BE2C (cell line): ENCODE measurements at regions not wholly inside any gene's neighbourhood (a gene's known extent, or its start where the extent isn't known, plus 50 kb on each side); places are given as distances from the start of the nearest gene placed in this dataset.

ENCODE experiments used
- DNase-seq: peaks from one replicate; pipeline ENCODE4 v3.0.0-alpha.2; 2020
- H3K27me3 ChIP-seq: fragments of 250-450 bp; sonication (Bioruptor Pico); 2 replicates; pipeline ENCODE4 v1.5.1; 2020; ENCODE audit warnings: mild to moderate bottlenecking
- H3K36me3 ChIP-seq: fragments of 250-450 bp; sonication (Bioruptor Pico); 2 replicates; pipeline ENCODE4 v1.5.1; 2020; ENCODE audit warnings: mild to moderate bottlenecking
- H3K4me1 ChIP-seq: fragments of 250-450 bp; sonication (Bioruptor Pico); 2 replicates; pipeline ENCODE4 v1.5.1; 2020
- H3K4me3 ChIP-seq: 2 replicates; pipeline ENCODE4 v1.5.1; 2011; ENCODE audit warnings: low read depth, low read length
- H3K9me3 ChIP-seq: fragments of 250-450 bp; sonication (Bioruptor Pico); 2 replicates; pipeline ENCODE4 v1.5.1; 2020
- TF ChIP-seq, protein P1 (sequence below): IDR thresholded peaks from 2 replicates; pipeline ENCODE4 v1.5.1; 2012; ENCODE audit warnings: mild to moderate bottlenecking, low read depth, low read length

DNA sequence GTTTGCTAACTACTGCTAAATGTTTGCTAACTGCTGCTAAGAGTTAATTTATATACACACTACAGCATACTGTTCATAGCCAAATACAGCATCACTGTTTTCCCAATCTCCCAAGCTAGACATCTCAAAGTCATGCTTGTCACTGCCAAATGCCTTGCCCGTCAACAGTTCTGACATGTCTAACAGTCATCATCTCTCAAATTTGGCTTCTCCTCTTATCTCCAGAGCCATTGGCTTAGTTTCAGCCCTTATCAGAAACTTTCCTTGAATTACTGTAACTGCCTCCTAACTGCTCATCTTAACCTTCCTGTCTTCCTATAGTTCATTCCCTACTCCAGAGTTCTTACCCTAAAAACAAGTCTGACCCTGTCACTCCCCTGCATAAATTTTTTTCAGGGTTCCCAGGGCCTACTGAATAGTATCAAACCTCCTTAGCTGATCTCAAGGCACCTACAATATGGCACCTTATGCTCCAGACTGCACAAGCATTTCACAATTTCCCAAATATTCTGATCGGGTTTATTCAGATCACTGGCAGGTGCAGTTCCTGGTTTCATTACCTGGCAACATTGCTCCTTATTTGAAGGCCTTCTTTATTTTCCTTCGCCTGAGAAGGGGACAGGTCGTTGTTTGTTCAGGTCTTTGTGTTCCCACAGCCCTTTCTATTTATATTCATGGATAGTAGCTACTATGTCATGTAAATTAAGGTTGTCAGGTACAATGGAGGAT is 55.9 kb upstream of the ANKRD55 start:
- peak; percentile 28 for DNase-seq
- Histone ChIP-seq H3K27me3 (no peaks in the 10 kb centered on the region), H3K36me3 (no peaks in the 10 kb centered on the region), H3K9me3 (no peaks in the 10 kb centered on the region), H3K4me3 (no peak overlapping the region), H3K4me1 (peaks cover 29% of the 10 kb centered on the region)
- TF ChIP-seq, protein P1, sequence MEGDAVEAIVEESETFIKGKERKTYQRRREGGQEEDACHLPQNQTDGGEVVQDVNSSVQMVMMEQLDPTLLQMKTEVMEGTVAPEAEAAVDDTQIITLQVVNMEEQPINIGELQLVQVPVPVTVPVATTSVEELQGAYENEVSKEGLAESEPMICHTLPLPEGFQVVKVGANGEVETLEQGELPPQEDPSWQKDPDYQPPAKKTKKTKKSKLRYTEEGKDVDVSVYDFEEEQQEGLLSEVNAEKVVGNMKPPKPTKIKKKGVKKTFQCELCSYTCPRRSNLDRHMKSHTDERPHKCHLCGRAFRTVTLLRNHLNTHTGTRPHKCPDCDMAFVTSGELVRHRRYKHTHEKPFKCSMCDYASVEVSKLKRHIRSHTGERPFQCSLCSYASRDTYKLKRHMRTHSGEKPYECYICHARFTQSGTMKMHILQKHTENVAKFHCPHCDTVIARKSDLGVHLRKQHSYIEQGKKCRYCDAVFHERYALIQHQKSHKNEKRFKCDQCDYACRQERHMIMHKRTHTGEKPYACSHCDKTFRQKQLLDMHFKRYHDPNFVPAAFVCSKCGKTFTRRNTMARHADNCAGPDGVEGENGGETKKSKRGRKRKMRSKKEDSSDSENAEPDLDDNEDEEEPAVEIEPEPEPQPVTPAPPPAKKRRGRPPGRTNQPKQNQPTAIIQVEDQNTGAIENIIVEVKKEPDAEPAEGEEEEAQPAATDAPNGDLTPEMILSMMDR: no peak

DNA sequence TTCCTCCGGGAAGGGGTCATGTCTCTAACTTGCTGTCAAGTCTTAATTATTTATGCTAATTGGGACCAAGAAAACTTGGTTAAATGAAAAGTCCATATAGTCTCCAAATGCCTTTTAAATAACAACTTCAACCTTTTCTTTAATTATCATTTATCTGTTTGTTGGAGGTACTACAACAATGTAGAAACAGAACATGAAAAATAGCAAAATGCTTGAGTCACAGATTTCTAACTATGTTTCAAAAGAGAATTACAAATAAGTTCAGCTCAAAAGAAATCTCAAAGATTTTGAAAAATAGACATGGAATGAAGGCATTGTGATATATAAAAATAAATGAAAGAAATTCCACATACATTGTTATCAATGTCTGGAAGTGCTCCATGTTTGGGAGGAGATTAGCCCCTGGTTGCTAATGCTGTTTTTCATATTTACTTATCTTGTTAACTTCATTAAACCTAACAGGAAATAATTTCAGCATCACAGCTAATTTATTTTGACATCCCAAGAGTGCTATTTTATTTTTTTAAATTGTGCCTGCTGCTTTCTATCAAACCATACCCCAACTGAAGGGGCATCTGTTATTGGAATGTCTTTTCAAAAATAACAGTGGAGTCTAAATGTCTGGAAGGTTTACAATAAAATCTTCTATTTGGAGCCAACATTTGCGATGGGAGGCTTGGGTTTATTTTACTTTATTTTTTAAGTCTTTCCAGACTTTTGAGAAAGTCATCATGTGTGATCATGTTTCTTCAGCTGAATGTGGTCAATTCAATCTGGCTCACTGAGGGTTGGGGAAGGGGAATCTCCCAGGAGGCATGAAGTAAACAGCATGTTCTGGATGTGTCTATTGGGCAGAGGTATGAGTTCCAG is 53.1 kb upstream of the ANKRD55 start:
- DNase-seq: peak; percentile 29
- Histone ChIP-seq H3K36me3 (no peaks in the 10 kb centered on the region), H3K9me3 (no peaks in the 10 kb centered on the region), H3K4me3 (no peak overlapping the region), H3K4me1 (peaks cover 29% of the 10 kb centered on the region), H3K27me3 (no peaks in the 10 kb centered on the region)
- TF ChIP-seq, protein P1: no peak

DNA sequence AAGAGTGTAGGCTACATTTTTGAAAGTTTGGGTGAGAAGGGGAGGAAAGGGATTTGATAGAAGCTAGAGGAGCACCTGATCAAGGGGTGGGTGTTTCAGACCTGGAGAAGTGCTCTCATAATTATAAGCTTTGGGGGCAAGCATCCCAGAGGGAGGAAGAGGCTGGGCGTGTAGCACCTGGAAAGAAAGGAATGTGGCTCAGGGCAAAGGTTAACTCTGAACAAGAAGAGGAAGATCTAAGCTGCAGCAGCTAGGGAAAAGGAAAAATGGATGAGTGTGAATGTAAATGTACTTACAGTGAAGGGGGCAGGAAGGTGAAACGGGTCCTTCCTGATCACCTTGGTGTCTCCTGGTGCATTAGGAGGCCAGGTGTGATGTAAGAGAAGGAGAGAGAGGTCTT is 49.8 kb upstream of the ANKRD55 start:
- TF ChIP-seq, protein P1: no peak
- Histone ChIP-seq H3K4me1 (peaks cover 8% of the 10 kb centered on the region), H3K9me3 (no peaks in the 10 kb centered on the region), H3K4me3 (no peak overlapping the region), H3K36me3 (no peaks in the 10 kb centered on the region), H3K27me3 (no peaks in the 10 kb centered on the region)
- no peak for DNase-seq
